T-cell (primary cell): ENCODE measurements at regions not wholly inside any gene's neighbourhood (a gene's known extent, or its start where the extent isn't known, plus 50 kb on each side); places are given as distances from the start of the nearest gene placed in this dataset.

Experiments
- ATAC-seq, 4 experiments: fragments of 200-7000 bp in 3 of 4; fragments of 150-1000 bp in 1 of 4; cut with Tn5 transposase; replicated peaks in 1 of 4; 1 replicate in 3 of 4; 2 replicates in 1 of 4; pipeline ENCODE4 v1.10.0; 2021; ENCODE audit warnings: moderate library complexity in 3 of 4, mild to moderate bottlenecking in 2 of 4, moderate number of reproducible peaks in 1 of 4
- CTCF ChIA-PET, 2 donors: fragments of 300-600 bp; sonication (Branson Sonifier 250); formaldehyde crosslinking; loops; one replicate each; lab custom pipeline; 2022; ENCODE audit warnings: antibody characterized with exemption in 2 of 2; lab: Charles Lee
- POLR2A ChIA-PET, 2 donors: fragments of 300-600 bp; sonication (Branson Sonifier 250); formaldehyde crosslinking; loops; one replicate each; lab custom pipeline; 2022; ENCODE audit warnings: antibody characterized with exemption in 2 of 2; lab: Charles Lee
- DNase-seq, 35 experiments: peaks; one replicate each; pipeline versions ENCODE4 v3.0.0 to v3.0.0-alpha.2; 2013 to 2023
- H3K27ac ChIP-seq: one replicate; pipeline ENCODE4 v1.5.1; 2013; ENCODE audit warnings: low read length
- H3K27me3 ChIP-seq, 2 experiments: replicated peaks in 1 of 2; 1 replicate in 1 of 2; 2 replicates in 1 of 2; pipeline versions ENCODE4 v1.6.1 to v1.7.0; 2013; ENCODE audit warnings: low read length in 1 of 2, mixed read lengths in 1 of 2; ENCODE audit not compliant: control insufficient read depth in 2 of 2, insufficient read depth in 2 of 2; ENCODE audit errors: extremely low read depth in 1 of 2
- H3K36me3 ChIP-seq, 2 donors: 1 replicate in 1 of 2; 2 replicates in 1 of 2; pipeline versions ENCODE4 v1.6.1 to v1.7.0; 2013; ENCODE audit warnings: low read length in 1 of 2; ENCODE audit not compliant: control insufficient read depth in 2 of 2, insufficient read depth in 1 of 2; ENCODE audit errors: extremely low read depth in 1 of 2
- H3K4me1 ChIP-seq, 2 experiments: 1 replicate in 1 of 2; 2 replicates in 1 of 2; pipeline versions ENCODE4 v1.6.1 to v1.7.0; 2013; ENCODE audit warnings: low read length in 2 of 2, mixed read lengths in 1 of 2; ENCODE audit not compliant: insufficient read depth in 2 of 2, control insufficient read depth in 1 of 2; ENCODE audit errors: extremely low read depth in 1 of 2
- H3K4me3 ChIP-seq, 2 donors: 1 replicate in 1 of 2; 2 replicates in 1 of 2; pipeline versions ENCODE4 v1.5.1 to v1.7.0; 2013; ENCODE audit warnings: mild to moderate bottlenecking in 2 of 2, low read length in 1 of 2, moderate library complexity in 1 of 2; ENCODE audit not compliant: control insufficient read depth in 1 of 2; ENCODE audit errors: extremely low read depth in 1 of 2
- H3K9me3 ChIP-seq: 2 replicates; pipeline ENCODE4 v1.7.0; 2013
- H3K27ac Mint-ChIP-seq, 2 donors: one replicate each; pipeline ENCODE4 v1.8.0; 2020 to 2021; ENCODE audit warnings: mild to moderate bottlenecking in 2 of 2, mixed read lengths in 2 of 2
- H3K27me3 Mint-ChIP-seq, 2 donors: one replicate each; pipeline ENCODE4 v1.8.0; 2021 to 2022; ENCODE audit warnings: mixed read lengths in 2 of 2
- H3K36me3 Mint-ChIP-seq: one replicate; pipeline ENCODE4 v1.8.0; 2021; ENCODE audit warnings: mixed read lengths
- H3K4me1 Mint-ChIP-seq, 3 donors: one replicate each; pipeline ENCODE4 v1.8.0; 2020 to 2022; ENCODE audit warnings: mixed read lengths in 3 of 3, mild to moderate bottlenecking in 1 of 3
- H3K4me3 Mint-ChIP-seq, 3 donors: one replicate each; pipeline ENCODE4 v1.8.0; 2020 to 2022; ENCODE audit warnings: mild to moderate bottlenecking in 3 of 3, mixed read lengths in 3 of 3, moderate library complexity in 3 of 3
- H3K9me3 Mint-ChIP-seq, 3 donors: one replicate each; pipeline ENCODE4 v1.8.0; 2020 to 2022; ENCODE audit warnings: mixed read lengths in 3 of 3
- WGBS: methylation state at CpG from one replicate; pipeline ENCODE4 v1.1.5; 2013; ENCODE audit warnings: missing lambda C conversion rate; ENCODE audit not compliant: insufficient coverage; 5-methylcytosine and 5-hydroxymethylcytosine counted together

GRCh38 chr6:170132011-170132521, 158.8 kb downstream of the DLL1 start:
- Mint-ChIP-seq H3K27me3 (peaks cover 0 to 12% of the 10 kb centered on the region in 2 donors), H3K4me1 (peaks cover 0 to 7% (median 0%) of the 10 kb centered on the region in 3 donors), H3K4me3 (no peak overlapping the region), H3K36me3 (no peaks in the 10 kb centered on the region), H3K9me3 (no peaks in the 10 kb centered on the region), H3K27ac (no peak overlapping the region)
- Histone ChIP-seq H3K9me3 (no peaks in the 10 kb centered on the region), H3K4me1 (no peaks in the 10 kb centered on the region), H3K4me3 (no peak overlapping the region), H3K27me3 (peaks cover 0 to 23% of the 10 kb centered on the region in 2 experiments), H3K27ac (no peak overlapping the region), H3K36me3 (no peaks in the 10 kb centered on the region)
- ChIA-PET POLR2A (interaction anchor here in 1 of 2 donors (0.5 kb wide), 1 partner anchor 109 kb away, joined by 3 read pairs; no protein-coding TSS in a partner anchor), CTCF (no interaction called here)
- 47% methylated on average over 2 of the region's 11 CpGs for WGBS
- DNase-seq (peak in 1 of 35 experiments; percentile 9), ATAC-seq (no peak)

DNA sequence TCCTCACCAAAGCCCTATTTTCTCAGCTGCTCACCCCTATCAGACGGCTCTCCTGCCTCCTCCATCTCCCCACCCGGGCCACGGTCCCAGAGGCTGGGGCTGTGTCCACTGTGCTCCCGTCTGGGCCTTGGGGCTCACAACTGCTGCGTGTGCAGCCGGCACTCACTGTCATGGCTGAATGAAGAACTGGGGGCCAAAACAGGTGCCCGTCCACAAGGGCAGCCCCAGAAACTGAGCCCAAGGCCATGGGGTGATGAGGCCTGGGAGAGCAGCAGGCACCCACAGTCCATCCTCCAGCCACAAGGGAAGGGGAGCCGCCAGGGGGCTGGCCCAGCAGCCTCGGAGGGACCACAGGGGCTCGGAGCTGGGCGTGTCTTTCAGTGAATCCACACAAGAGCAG, 159.5 kb downstream of the DLL1 start:
- peak in 1 of 35 experiments; percentile 3 for DNase-seq
- Mint-ChIP-seq H3K4me1 (peaks cover 0 to 7% (median 0%) of the 10 kb centered on the region in 3 donors), H3K36me3 (no peaks in the 10 kb centered on the region), H3K4me3 (no peak overlapping the region), H3K9me3 (no peaks in the 10 kb centered on the region), H3K27me3 (peaks cover 0 to 12% of the 10 kb centered on the region in 2 donors), H3K27ac (no peak overlapping the region)
- Histone ChIP-seq H3K4me1 (no peaks in the 10 kb centered on the region), H3K4me3 (no peak overlapping the region), H3K27me3 (peaks cover 0 to 24% of the 10 kb centered on the region in 2 experiments), H3K36me3 (no peaks in the 10 kb centered on the region), H3K9me3 (no peaks in the 10 kb centered on the region), H3K27ac (no peak overlapping the region)
- WGBS = 77% methylated on average over 7 of the region's 11 CpGs
- no peak for ATAC-seq
- ChIA-PET POLR2A (no interaction called here), CTCF (no interaction called here)

GRCh38 chr6:170130771-170131241, 160.1 kb downstream of the DLL1 start:
- ChIA-PET POLR2A (no interaction called here), CTCF (no interaction called here)
- peaks cover 0 to 7% (median 0%) of the 10 kb centered on the region in 3 donors for H3K4me1 Mint-ChIP-seq
- no peak overlapping the region for H3K4me3 Mint-ChIP-seq
- no peak overlapping the region for H3K4me3 ChIP-seq
- no peak for ATAC-seq
- H3K9me3 ChIP-seq = no peaks in the 10 kb centered on the region
- H3K27ac ChIP-seq = no peak overlapping the region
- peaks cover 0 to 23% of the 10 kb centered on the region in 2 experiments for H3K27me3 ChIP-seq
- H3K27me3 Mint-ChIP-seq = peaks cover 0 to 12% of the 10 kb centered on the region in 2 donors
- no peak overlapping the region for H3K27ac Mint-ChIP-seq
- no peaks in the 10 kb centered on the region for H3K9me3 Mint-ChIP-seq
- no peaks in the 10 kb centered on the region for H3K4me1 ChIP-seq
- peak in 2 of 35 experiments; percentile 5 to 12 for DNase-seq
- H3K36me3 ChIP-seq = no peaks in the 10 kb centered on the region
- 68% methylated on average over 9 of the region's 9 CpGs for WGBS
- H3K36me3 Mint-ChIP-seq = no peaks in the 10 kb centered on the region

DNA sequence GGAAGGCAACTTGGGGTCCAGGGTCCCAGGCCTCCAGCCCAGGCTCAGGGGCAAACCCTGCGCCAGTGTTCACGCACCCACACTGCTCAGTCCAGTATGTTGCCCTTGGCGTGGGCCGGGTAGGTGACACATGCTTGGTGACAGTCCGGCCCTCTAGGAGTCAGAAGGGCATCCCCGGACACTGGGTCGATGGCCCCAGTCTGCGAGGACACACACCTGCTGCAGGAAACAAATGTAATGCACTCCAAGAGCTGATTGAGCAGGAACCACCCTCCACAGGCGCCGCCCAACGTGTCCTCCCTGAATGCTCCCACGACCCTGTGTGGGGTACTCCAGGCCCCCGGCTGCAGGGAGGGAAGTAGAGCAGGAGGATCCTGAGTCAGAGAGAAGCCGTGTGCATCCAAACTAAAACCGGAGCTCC, 160.7 kb downstream of the DLL1 start:
- H3K9me3 ChIP-seq = no peaks in the 10 kb centered on the region
- DNase-seq = peak in 2 of 35 experiments; percentile 4 to 17
- CTCF ChIA-PET = no interaction called here
- no peaks in the 10 kb centered on the region for H3K36me3 ChIP-seq
- POLR2A ChIA-PET = no interaction called here
- H3K9me3 Mint-ChIP-seq = no peaks in the 10 kb centered on the region
- H3K4me3 ChIP-seq = no peak overlapping the region
- peaks cover 0 to 7% (median 0%) of the 10 kb centered on the region in 3 donors for H3K4me1 Mint-ChIP-seq
- H3K4me3 Mint-ChIP-seq = no peak overlapping the region
- peaks cover 0 to 25% of the 10 kb centered on the region in 2 experiments for H3K27me3 ChIP-seq
- no peak for ATAC-seq
- H3K27me3 Mint-ChIP-seq = peaks cover 0 to 12% of the 10 kb centered on the region in 2 donors
- H3K36me3 Mint-ChIP-seq = no peaks in the 10 kb centered on the region
- H3K27ac Mint-ChIP-seq = no peak overlapping the region
- H3K4me1 ChIP-seq = no peaks in the 10 kb centered on the region
- H3K27ac ChIP-seq = no peak overlapping the region
- WGBS = 86% methylated on average over 15 of the region's 15 CpGs

GRCh38 chr6:170129691-170130171, 161.1 kb downstream of the DLL1 start:
- H3K9me3 Mint-ChIP-seq = no peaks in the 10 kb centered on the region
- no peaks in the 10 kb centered on the region for H3K36me3 Mint-ChIP-seq
- no peaks in the 10 kb centered on the region for H3K36me3 ChIP-seq
- ChIA-PET POLR2A (no interaction called here), CTCF (no interaction called here)
- H3K4me1 ChIP-seq = no peaks in the 10 kb centered on the region
- no peak overlapping the region for H3K27ac ChIP-seq
- no peaks in the 10 kb centered on the region for H3K9me3 ChIP-seq
- H3K4me1 Mint-ChIP-seq = peaks cover 0 to 7% (median 0%) of the 10 kb centered on the region in 3 donors
- H3K4me3 Mint-ChIP-seq = no peak overlapping the region
- peaks cover 0 to 12% of the 10 kb centered on the region in 2 donors for H3K27me3 Mint-ChIP-seq
- H3K27ac Mint-ChIP-seq = no peak overlapping the region
- H3K27me3 ChIP-seq = peaks cover 0 to 28% of the 10 kb centered on the region in 2 experiments
- no peak for ATAC-seq
- H3K4me3 ChIP-seq = no peak overlapping the region
- WGBS = 68% methylated on average over 9 of the region's 14 CpGs
- DNase-seq = peak in 1 of 35 experiments; percentile 10

DNA sequence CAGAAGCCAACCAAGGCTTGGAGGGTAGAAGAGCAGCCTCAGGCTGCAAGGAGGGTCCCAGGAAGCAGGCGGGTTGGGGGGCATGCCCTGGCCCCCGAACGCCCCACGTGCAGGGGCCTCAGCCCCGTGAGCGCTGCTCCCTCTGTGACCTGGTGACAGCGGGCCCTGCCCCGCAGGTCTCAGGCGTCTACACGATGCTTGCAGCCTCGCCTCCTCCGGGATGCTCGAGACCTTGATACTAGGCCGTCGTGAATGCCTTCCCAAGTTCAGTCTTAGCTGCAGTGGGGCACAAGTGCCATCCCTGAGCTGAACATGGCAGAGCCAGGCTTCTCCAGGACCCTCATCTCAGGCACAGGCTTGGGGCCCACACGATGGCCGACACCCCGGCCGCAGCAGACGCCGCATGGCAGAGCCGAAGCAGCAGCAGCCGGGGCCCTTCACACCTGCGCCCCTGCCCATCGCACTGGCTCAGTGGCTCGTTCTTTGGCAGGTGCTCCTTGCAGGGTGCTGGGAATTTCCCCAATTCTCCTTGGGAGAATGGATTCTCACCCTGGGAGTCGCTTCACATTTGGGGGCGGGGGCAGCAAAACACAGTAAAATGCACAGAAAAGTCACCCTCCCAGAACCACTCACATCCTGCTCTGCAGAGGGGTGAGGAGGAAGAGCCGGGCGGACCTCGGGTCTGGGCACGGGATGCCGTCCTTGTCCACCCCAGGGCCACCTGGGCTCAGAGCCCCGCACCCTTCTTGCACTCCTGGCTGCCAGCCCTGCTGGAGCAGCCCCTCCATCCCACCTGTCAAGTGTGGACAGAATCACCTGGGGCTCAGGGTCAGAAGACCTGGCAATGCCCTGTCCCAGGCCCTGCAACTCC, 161.8 kb downstream of the DLL1 start:
- ATAC-seq (no peak), DNase-seq (peak in 2 of 35 experiments; percentile 8 to 10)
- POLR2A ChIA-PET = no interaction called here
- 87% methylated on average over 31 of the region's 34 CpGs for WGBS
- Mint-ChIP-seq H3K36me3 (no peaks in the 10 kb centered on the region), H3K4me1 (peaks cover 0 to 4% (median 0%) of the 10 kb centered on the region in 3 donors), H3K9me3 (no peaks in the 10 kb centered on the region), H3K27ac (no peak overlapping the region), H3K27me3 (peaks cover 0 to 11% of the 10 kb centered on the region in 2 donors), H3K4me3 (no peak overlapping the region)
- H3K4me3 ChIP-seq = no peak overlapping the region
- peaks cover 0 to 25% of the 10 kb centered on the region in 2 experiments for H3K27me3 ChIP-seq
- no peaks in the 10 kb centered on the region for H3K36me3 ChIP-seq
- CTCF ChIA-PET = no interaction called here
- H3K9me3 ChIP-seq = no peaks in the 10 kb centered on the region
- H3K27ac ChIP-seq = no peak overlapping the region
- no peaks in the 10 kb centered on the region for H3K4me1 ChIP-seq
